ENCODE measurements at regions not wholly inside any gene's neighbourhood (a gene's known extent, or its start where the extent isn't known, plus 50 kb on each side); places are given as distances from the start of the nearest gene placed in this dataset.
"Not testable (repeated sequence)": the region's sequence is repeated elsewhere in the genome, so short reads cannot be mapped to it uniquely, and the experiment has no call there.

- no peaks in the 10 kb centered on the region for H3K27me3 ChIP-seq (ENCODE audit: control insufficient read depth, insufficient read depth, low read length)
- no peak overlapping the region for H3K4me3 ChIP-seq (ENCODE audit: low read length)
- peaks cover 8% of the 10 kb centered on the region for H3K4me1 ChIP-seq (ENCODE audit: control insufficient read depth, insufficient read depth, low read length)
- H3K36me3 ChIP-seq (ENCODE audit: control insufficient read depth, insufficient read depth, low read length): no peaks in the 10 kb centered on the region
- no peaks in the 10 kb centered on the region for H3K9me3 ChIP-seq (ENCODE audit: control insufficient read depth, low read length)
- H3K9ac ChIP-seq (ENCODE audit: low read length): no peak overlapping the region
Observed at GRCh38 chr17:72191921-72192799, 71.3 kb downstream of the SOX9 start.

GRCh38 chr17:72192800-72193192, 72.0 kb downstream of the SOX9 start:
- no peaks in the 10 kb centered on the region for H3K9me3 ChIP-seq (ENCODE audit: control insufficient read depth, low read length)
- no peak overlapping the region for H3K4me3 ChIP-seq (ENCODE audit: low read length)
- H3K9ac ChIP-seq (ENCODE audit: low read length): no peak overlapping the region
- H3K36me3 ChIP-seq (ENCODE audit: control insufficient read depth, insufficient read depth, low read length): no peaks in the 10 kb centered on the region
- no peaks in the 10 kb centered on the region for H3K27me3 ChIP-seq (ENCODE audit: control insufficient read depth, insufficient read depth, low read length)
- peaks cover 2% of the 10 kb centered on the region for H3K4me1 ChIP-seq (ENCODE audit: control insufficient read depth, insufficient read depth, low read length)

- H3K4me1 ChIP-seq (ENCODE audit: control insufficient read depth, insufficient read depth, low read length): no peaks in the 10 kb centered on the region
- no peaks in the 10 kb centered on the region for H3K36me3 ChIP-seq (ENCODE audit: control insufficient read depth, insufficient read depth, low read length)
- no peaks in the 10 kb centered on the region for H3K9me3 ChIP-seq (ENCODE audit: control insufficient read depth, low read length)
- H3K9ac ChIP-seq (ENCODE audit: low read length): no peak overlapping the region
- no peaks in the 10 kb centered on the region for H3K27me3 ChIP-seq (ENCODE audit: control insufficient read depth, insufficient read depth, low read length)
- H3K4me3 ChIP-seq (ENCODE audit: low read length): no peak overlapping the region
Observed at GRCh38 chr17:72193391-72194106, 72.7 kb downstream of the SOX9 start.

- not testable (repeated sequence) for H3K9me3 ChIP-seq (ENCODE audit: control insufficient read depth, low read length); H3K36me3 ChIP-seq (ENCODE audit: control insufficient read depth, insufficient read depth, low read length); H3K27me3 ChIP-seq (ENCODE audit: control insufficient read depth, insufficient read depth, low read length); H3K4me1 ChIP-seq (ENCODE audit: control insufficient read depth, insufficient read depth, low read length); H3K9ac ChIP-seq (ENCODE audit: low read length); H3K4me3 ChIP-seq (ENCODE audit: low read length)
Observed at GRCh38 chr17:72194107-72194440, 73.3 kb downstream of the SOX9 start.

- Histone ChIP-seq H3K4me1 (ENCODE audit: control insufficient read depth, insufficient read depth, low read length) (no peaks in the 10 kb centered on the region), H3K4me3 (ENCODE audit: low read length) (no peak overlapping the region), H3K36me3 (ENCODE audit: control insufficient read depth, insufficient read depth, low read length) (no peaks in the 10 kb centered on the region), H3K9me3 (ENCODE audit: control insufficient read depth, low read length) (no peaks in the 10 kb centered on the region), H3K9ac (ENCODE audit: low read length) (no peak overlapping the region), H3K27me3 (ENCODE audit: control insufficient read depth, insufficient read depth, low read length) (no peaks in the 10 kb centered on the region)
Observed at GRCh38 chr17:72199256-72199655, 78.4 kb downstream of the SOX9 start.

- Histone ChIP-seq H3K36me3 (ENCODE audit: control insufficient read depth, insufficient read depth, low read length) (no peaks in the 10 kb centered on the region), H3K4me3 (ENCODE audit: low read length) (no peak overlapping the region), H3K27me3 (ENCODE audit: control insufficient read depth, insufficient read depth, low read length) (peaks cover 11% of the 10 kb centered on the region), H3K9ac (ENCODE audit: low read length) (no peak overlapping the region), H3K9me3 (ENCODE audit: control insufficient read depth, low read length) (no peaks in the 10 kb centered on the region), H3K4me1 (ENCODE audit: control insufficient read depth, insufficient read depth, low read length) (no peaks in the 10 kb centered on the region)
Observed at GRCh38 chr17:72204742-72205141, 83.9 kb downstream of the SOX9 start.

- Histone ChIP-seq H3K9me3 (ENCODE audit: control insufficient read depth, low read length) (no peaks in the 10 kb centered on the region), H3K4me1 (ENCODE audit: control insufficient read depth, insufficient read depth, low read length) (no peaks in the 10 kb centered on the region), H3K36me3 (ENCODE audit: control insufficient read depth, insufficient read depth, low read length) (no peaks in the 10 kb centered on the region), H3K4me3 (ENCODE audit: low read length) (no peak overlapping the region), H3K27me3 (ENCODE audit: control insufficient read depth, insufficient read depth, low read length) (peaks cover 11% of the 10 kb centered on the region), H3K9ac (ENCODE audit: low read length) (no peak overlapping the region)
Observed at GRCh38 chr17:72205357-72205756, 84.5 kb downstream of the SOX9 start.

GRCh38 chr17:72205822-72206221, 85.0 kb downstream of the SOX9 start:
- Histone ChIP-seq H3K4me3 (ENCODE audit: low read length) (no peak overlapping the region), H3K27me3 (ENCODE audit: control insufficient read depth, insufficient read depth, low read length) (peaks cover 11% of the 10 kb centered on the region), H3K9ac (ENCODE audit: low read length) (no peak overlapping the region), H3K9me3 (ENCODE audit: control insufficient read depth, low read length) (no peaks in the 10 kb centered on the region), H3K36me3 (ENCODE audit: control insufficient read depth, insufficient read depth, low read length) (no peaks in the 10 kb centered on the region), H3K4me1 (ENCODE audit: control insufficient read depth, insufficient read depth, low read length) (no peaks in the 10 kb centered on the region)

GRCh38 chr17:72206376-72206775, 85.6 kb downstream of the SOX9 start:
- Histone ChIP-seq H3K27me3 (ENCODE audit: control insufficient read depth, insufficient read depth, low read length) (peaks cover 11% of the 10 kb centered on the region), H3K4me3 (ENCODE audit: low read length) (no peak overlapping the region), H3K9ac (ENCODE audit: low read length) (no peak overlapping the region), H3K9me3 (ENCODE audit: control insufficient read depth, low read length) (no peaks in the 10 kb centered on the region), H3K36me3 (ENCODE audit: control insufficient read depth, insufficient read depth, low read length) (no peaks in the 10 kb centered on the region), H3K4me1 (ENCODE audit: control insufficient read depth, insufficient read depth, low read length) (no peaks in the 10 kb centered on the region)

- no peaks in the 10 kb centered on the region for H3K36me3 ChIP-seq (ENCODE audit: control insufficient read depth, insufficient read depth, low read length)
- no peak overlapping the region for H3K4me3 ChIP-seq (ENCODE audit: low read length)
- peaks cover 11% of the 10 kb centered on the region for H3K27me3 ChIP-seq (ENCODE audit: control insufficient read depth, insufficient read depth, low read length)
- no peaks in the 10 kb centered on the region for H3K4me1 ChIP-seq (ENCODE audit: control insufficient read depth, insufficient read depth, low read length)
- H3K9me3 ChIP-seq (ENCODE audit: control insufficient read depth, low read length): no peaks in the 10 kb centered on the region
- no peak overlapping the region for H3K9ac ChIP-seq (ENCODE audit: low read length)
Observed at GRCh38 chr17:72208832-72209231, 88.0 kb downstream of the SOX9 start.

GRCh38 chr17:72212041-72212440, 91.2 kb downstream of the SOX9 start:
- no peak overlapping the region for H3K9ac ChIP-seq (ENCODE audit: low read length)

GRCh38 chr17:72215490-72215889, 94.7 kb downstream of the SOX9 start:
- Histone ChIP-seq H3K4me1 (ENCODE audit: control insufficient read depth, insufficient read depth, low read length) (peaks cover 8% of the 10 kb centered on the region), H3K4me3 (ENCODE audit: low read length) (no peak overlapping the region), H3K9ac (ENCODE audit: low read length) (no peak overlapping the region), H3K27me3 (ENCODE audit: control insufficient read depth, insufficient read depth, low read length) (peaks cover 23% of the 10 kb centered on the region), H3K9me3 (ENCODE audit: control insufficient read depth, low read length) (no peaks in the 10 kb centered on the region), H3K36me3 (ENCODE audit: control insufficient read depth, insufficient read depth, low read length) (no peaks in the 10 kb centered on the region)

More at GRCh38 chr17:72212041-72212440, 91.2 kb downstream of the SOX9 start:
- Histone ChIP-seq H3K36me3 (ENCODE audit: control insufficient read depth, insufficient read depth, low read length) (no peaks in the 10 kb centered on the region), H3K4me3 (ENCODE audit: low read length) (no peak overlapping the region), H3K27me3 (ENCODE audit: control insufficient read depth, insufficient read depth, low read length) (peaks cover 5% of the 10 kb centered on the region), H3K9me3 (ENCODE audit: control insufficient read depth, low read length) (no peaks in the 10 kb centered on the region), H3K4me1 (ENCODE audit: control insufficient read depth, insufficient read depth, low read length) (no peaks in the 10 kb centered on the region)
